Activated naive CD8-positive, alpha-beta T cell treated with anti-CD3 and anti-CD28 coated beads for 36 hours (primary cell): ENCODE measurements at regions not wholly inside any gene's neighbourhood (a gene's known extent, or its start where the extent isn't known, plus 50 kb on each side); places are given as distances from the start of the nearest gene placed in this dataset.
"Not testable (repeated sequence)": the region's sequence is repeated elsewhere in the genome, so short reads cannot be mapped to it uniquely, and the experiment has no call there.

Source experiments
- DNase-seq: peaks from one replicate; pipeline ENCODE4 v3.0.0; 2021
- H3K27ac Mint-ChIP-seq: one replicate; pipeline ENCODE4 v1.8.0; 2022; ENCODE audit warnings: mild to moderate bottlenecking, moderate library complexity, mixed read lengths
- H3K27me3 Mint-ChIP-seq: one replicate; pipeline ENCODE4 v1.8.0; 2022; ENCODE audit warnings: mild to moderate bottlenecking, mixed read lengths
- H3K36me3 Mint-ChIP-seq: one replicate; pipeline ENCODE4 v1.8.0; 2021; ENCODE audit warnings: mild to moderate bottlenecking, mixed read lengths
- H3K4me1 Mint-ChIP-seq: one replicate; pipeline ENCODE4 v1.8.0; 2021; ENCODE audit warnings: mixed read lengths
- H3K4me3 Mint-ChIP-seq: one replicate; pipeline ENCODE4 v1.8.0; 2022; ENCODE audit warnings: mild to moderate bottlenecking, moderate library complexity, mixed read lengths
- H3K9me3 Mint-ChIP-seq: one replicate; pipeline ENCODE4 v1.8.0; 2022; ENCODE audit warnings: mixed read lengths

- Mint-ChIP-seq H3K36me3 (peaks cover 4% of the 10 kb centered on the region), H3K4me1 (no peaks in the 10 kb centered on the region), H3K27ac (no peak overlapping the region), H3K9me3 (peaks cover 2% of the 10 kb centered on the region), H3K4me3 (no peak overlapping the region), H3K27me3 (no peaks in the 10 kb centered on the region)
- DNase-seq = no peak
These were observed 438.3 kb downstream of the RAB38 start for GRCh38 chr11:87736928-87737327.

DNA sequence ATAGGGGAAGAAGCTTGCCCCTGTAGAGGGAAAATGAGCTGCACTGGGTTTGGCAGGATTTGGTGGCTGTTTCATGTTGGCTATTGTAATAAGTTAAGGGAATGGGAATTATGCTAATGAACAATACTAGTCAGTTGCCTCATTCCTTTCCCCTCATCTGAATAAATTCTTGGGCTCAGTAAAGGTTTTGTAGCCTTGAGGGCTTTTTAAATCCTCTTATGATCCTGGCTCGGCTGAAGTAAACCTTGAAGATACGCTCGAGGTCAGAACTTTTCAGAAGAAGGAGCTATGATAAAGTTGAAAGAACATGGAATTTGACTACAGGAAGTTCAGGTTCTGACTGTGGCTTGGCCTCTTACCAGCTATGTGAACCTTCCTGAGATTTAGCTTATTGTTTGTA, 448.7 kb downstream of the RAB38 start:
- Mint-ChIP-seq H3K27ac (no peak overlapping the region), H3K4me3 (no peak overlapping the region), H3K27me3 (peaks cover 3% of the 10 kb centered on the region), H3K9me3 (peaks cover 4% of the 10 kb centered on the region), H3K36me3 (no peaks in the 10 kb centered on the region), H3K4me1 (no peaks in the 10 kb centered on the region)
- no peak for DNase-seq

DNA sequence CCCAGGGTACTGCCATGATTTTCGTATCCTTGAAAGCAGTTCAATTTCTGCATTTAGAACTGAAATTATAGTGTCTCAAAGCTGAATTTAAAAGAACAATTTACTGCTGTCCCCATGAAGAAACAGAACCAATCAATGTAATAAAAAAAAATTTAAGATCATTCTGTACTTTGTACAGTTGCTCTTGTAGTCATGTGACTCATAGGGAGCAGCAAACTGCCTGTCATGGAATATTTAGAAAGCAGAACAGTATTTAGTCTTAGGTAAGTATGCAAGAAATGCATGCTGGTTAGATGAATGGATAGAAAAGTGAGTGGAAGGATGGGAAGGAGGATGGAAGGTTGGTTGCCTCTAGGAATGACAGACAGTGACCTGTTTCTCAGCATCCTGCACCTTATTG, 450.9 kb downstream of the RAB38 start:
- H3K4me3 Mint-ChIP-seq = no peak overlapping the region
- H3K4me1 Mint-ChIP-seq = no peaks in the 10 kb centered on the region
- DNase-seq = no peak
- H3K9me3 Mint-ChIP-seq = no peaks in the 10 kb centered on the region
- peaks cover 3% of the 10 kb centered on the region for H3K27me3 Mint-ChIP-seq
- H3K27ac Mint-ChIP-seq = no peak overlapping the region
- no peaks in the 10 kb centered on the region for H3K36me3 Mint-ChIP-seq

DNA sequence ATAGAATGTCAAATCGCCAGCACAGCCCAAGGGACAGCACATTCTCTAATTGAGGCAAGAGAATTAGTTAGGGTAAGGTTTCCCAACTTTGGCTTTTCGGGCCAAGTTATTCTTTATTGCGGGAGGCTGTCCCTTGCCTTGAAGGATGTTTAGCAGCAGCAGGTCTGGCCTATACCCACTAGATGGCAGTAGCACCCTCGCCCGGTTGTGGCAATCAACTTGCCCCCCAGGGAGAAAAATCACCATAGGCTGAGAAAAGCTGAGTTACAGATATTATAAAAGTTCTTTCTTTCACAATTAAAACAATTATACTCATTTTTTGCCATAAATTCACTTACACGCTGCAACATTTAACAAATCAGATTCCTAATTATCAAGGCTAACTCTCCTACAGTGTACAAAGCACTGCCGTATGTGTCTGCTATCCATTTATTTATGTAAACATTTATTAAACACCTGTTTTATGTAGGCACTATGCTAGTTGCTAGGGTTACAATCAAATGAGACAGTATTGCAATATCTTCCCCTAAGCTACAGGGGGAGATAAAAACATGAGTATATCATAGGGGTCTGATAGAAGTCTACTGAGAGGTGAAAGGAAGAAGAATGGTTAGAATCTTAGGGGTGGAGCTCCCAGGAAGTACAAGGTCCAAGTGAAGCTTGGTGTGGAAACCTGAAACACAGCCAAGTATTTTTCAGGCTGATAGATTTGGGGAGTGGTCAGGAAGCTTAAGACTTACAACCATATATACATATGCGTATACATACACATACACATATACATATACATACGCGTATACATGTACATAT, 452.3 kb downstream of the RAB38 start:
- Mint-ChIP-seq H3K27me3 (peaks cover 3% of the 10 kb centered on the region), H3K9me3 (no peaks in the 10 kb centered on the region), H3K4me1 (no peaks in the 10 kb centered on the region), H3K27ac (no peak overlapping the region), H3K4me3 (no peak overlapping the region), H3K36me3 (no peaks in the 10 kb centered on the region)
- no peak for DNase-seq

DNA sequence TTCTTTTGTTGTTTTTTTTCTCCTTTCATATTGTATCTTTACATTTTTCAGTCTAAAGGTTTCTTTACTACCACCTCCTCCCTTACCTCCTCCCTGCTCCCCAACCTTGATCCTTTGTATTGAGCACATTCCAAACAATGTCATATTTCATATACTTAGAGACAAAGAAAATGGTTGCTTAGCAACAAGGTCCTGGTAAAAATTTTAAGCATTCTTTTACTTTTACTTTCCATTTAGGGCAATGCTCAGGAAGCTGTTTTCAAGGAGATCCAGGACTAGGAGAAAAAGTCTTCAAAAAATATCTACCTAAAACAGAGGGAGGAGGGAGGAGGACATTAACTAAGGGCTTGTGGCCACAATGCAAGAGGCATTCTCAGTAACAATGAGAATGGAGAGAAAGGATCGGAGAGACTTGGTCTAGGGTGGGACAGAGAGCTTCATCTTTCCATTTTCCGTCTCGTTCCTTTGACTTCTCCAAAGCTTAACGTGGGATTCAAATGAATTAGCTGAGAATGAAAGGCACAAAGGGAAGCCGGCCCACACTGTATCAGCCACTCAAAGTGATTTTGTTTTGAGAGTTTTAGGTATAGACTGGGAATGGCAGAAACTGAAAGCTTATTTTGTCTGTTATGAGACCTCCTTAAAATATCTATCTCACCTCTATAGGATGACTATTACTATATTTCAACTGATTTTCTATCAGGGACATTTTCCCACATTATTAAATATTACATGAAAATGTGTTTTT, 455.7 kb downstream of the RAB38 start:
- H3K27me3 Mint-ChIP-seq = peaks cover 3% of the 10 kb centered on the region
- no peaks in the 10 kb centered on the region for H3K36me3 Mint-ChIP-seq
- no peak overlapping the region for H3K4me3 Mint-ChIP-seq
- no peaks in the 10 kb centered on the region for H3K4me1 Mint-ChIP-seq
- H3K9me3 Mint-ChIP-seq = no peaks in the 10 kb centered on the region
- no peak for DNase-seq
- no peak overlapping the region for H3K27ac Mint-ChIP-seq

DNA sequence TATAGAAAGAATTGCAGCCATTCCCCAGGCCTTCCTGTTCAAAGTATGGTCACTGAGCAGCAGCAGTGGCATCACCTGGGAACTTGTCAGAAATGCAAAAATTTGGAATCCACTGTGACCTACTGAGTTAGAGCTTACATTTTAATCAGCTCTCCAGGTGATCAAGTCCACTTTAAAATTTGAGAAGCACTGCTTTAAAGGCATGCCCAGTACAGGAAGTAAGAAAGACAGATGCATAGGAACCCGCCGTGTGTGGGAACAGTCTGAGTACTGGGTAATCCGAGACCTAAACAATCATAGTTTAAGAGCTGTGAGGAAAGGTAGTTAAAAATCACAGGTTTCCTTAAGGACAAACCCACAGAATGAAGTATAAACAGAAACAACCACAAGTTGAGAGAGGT, 462.4 kb downstream of the RAB38 start:
- H3K4me1 Mint-ChIP-seq = no peaks in the 10 kb centered on the region
- no peak overlapping the region for H3K4me3 Mint-ChIP-seq
- no peaks in the 10 kb centered on the region for H3K36me3 Mint-ChIP-seq
- no peak overlapping the region for H3K27ac Mint-ChIP-seq
- no peak for DNase-seq
- H3K9me3 Mint-ChIP-seq = peaks cover 2% of the 10 kb centered on the region
- H3K27me3 Mint-ChIP-seq = peaks cover 3% of the 10 kb centered on the region

GRCh38 chr11:87712391-87712790, 462.9 kb downstream of the RAB38 start:
- H3K4me3 Mint-ChIP-seq = no peak overlapping the region
- H3K27me3 Mint-ChIP-seq = peaks cover 3% of the 10 kb centered on the region
- H3K36me3 Mint-ChIP-seq = no peaks in the 10 kb centered on the region
- H3K9me3 Mint-ChIP-seq = peaks cover 2% of the 10 kb centered on the region
- DNase-seq = no peak
- H3K27ac Mint-ChIP-seq = no peak overlapping the region
- no peaks in the 10 kb centered on the region for H3K4me1 Mint-ChIP-seq

GRCh38 chr11:87703589-87703988, 471.7 kb downstream of the RAB38 start:
- H3K27ac Mint-ChIP-seq = not testable (repeated sequence)
- peaks cover 19% of the 10 kb centered on the region for H3K9me3 Mint-ChIP-seq

GRCh38 chr11:87675993-87676392, 499.2 kb downstream of the RAB38 start:
- Mint-ChIP-seq H3K9me3 (no peaks in the 10 kb centered on the region), H3K4me3 (no peak overlapping the region), H3K27ac (no peak overlapping the region), H3K36me3 (no peaks in the 10 kb centered on the region), H3K27me3 (no peaks in the 10 kb centered on the region), H3K4me1 (no peaks in the 10 kb centered on the region)
- no peak for DNase-seq

More at GRCh38 chr11:87703589-87703988, 471.7 kb downstream of the RAB38 start:
- not testable (repeated sequence) for H3K4me3 Mint-ChIP-seq, H3K27me3 Mint-ChIP-seq, H3K4me1 Mint-ChIP-seq, DNase-seq, H3K36me3 Mint-ChIP-seq

DNA sequence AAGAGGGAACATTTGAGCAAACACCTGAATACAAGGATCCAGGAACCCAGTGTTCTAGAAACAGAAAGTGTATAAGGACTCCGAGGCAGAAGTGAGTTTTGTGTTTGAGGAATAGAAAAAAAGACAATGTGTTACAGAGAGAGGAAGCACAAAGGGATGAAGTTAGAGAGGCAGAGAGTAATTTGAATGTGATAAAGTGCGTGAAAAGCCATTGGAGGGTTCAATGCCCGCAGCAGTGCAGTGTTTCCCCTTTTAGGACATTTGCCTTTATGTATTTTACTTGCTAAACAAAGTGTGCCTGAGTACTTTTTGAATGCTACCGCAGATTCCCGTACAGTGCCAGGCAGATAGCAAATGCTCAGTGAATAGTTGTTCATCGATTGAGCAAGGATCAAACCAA, 508.5 kb downstream of the RAB38 start:
- Mint-ChIP-seq H3K27ac (no peak overlapping the region), H3K4me3 (no peak overlapping the region), H3K4me1 (no peaks in the 10 kb centered on the region), H3K36me3 (no peaks in the 10 kb centered on the region), H3K27me3 (no peaks in the 10 kb centered on the region), H3K9me3 (no peaks in the 10 kb centered on the region)
- DNase-seq = no peak

- H3K4me1 Mint-ChIP-seq = no peaks in the 10 kb centered on the region
- H3K27me3 Mint-ChIP-seq = no peaks in the 10 kb centered on the region
- H3K27ac Mint-ChIP-seq = no peak overlapping the region
- H3K9me3 Mint-ChIP-seq = no peaks in the 10 kb centered on the region
- DNase-seq = no peak
- H3K4me3 Mint-ChIP-seq = no peak overlapping the region
- no peaks in the 10 kb centered on the region for H3K36me3 Mint-ChIP-seq
These were observed 513.0 kb downstream of the RAB38 start for GRCh38 chr11:87662287-87662686.

- H3K27me3 Mint-ChIP-seq = no peaks in the 10 kb centered on the region
- H3K27ac Mint-ChIP-seq = no peak overlapping the region
- peaks cover 1% of the 10 kb centered on the region for H3K9me3 Mint-ChIP-seq
- no peak overlapping the region for H3K4me3 Mint-ChIP-seq
- no peaks in the 10 kb centered on the region for H3K4me1 Mint-ChIP-seq
- no peaks in the 10 kb centered on the region for H3K36me3 Mint-ChIP-seq
- no peak for DNase-seq
These were observed 514.1 kb downstream of the RAB38 start for GRCh38 chr11:87660926-87661660.

DNA sequence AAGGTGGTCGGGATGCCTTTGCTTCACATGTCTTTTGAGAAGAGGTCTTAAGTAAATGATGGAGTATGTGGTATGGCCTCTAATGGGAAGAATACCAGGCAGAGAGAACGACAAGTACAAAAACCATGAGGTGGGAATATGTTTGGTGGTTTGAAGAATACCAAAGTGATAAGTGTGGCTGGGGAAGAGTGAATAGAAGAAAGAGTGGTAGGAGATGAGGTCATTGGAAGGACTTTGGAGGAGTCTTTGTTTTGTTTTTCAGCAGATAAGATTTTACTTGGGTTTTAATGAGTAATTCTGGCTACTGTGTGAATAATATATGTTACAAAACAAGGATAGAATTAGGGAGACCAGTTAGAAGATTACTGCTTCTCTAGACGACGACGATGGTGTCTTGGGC, 515.4 kb downstream of the RAB38 start:
- no peak for DNase-seq
- no peaks in the 10 kb centered on the region for H3K36me3 Mint-ChIP-seq
- peaks cover 3% of the 10 kb centered on the region for H3K9me3 Mint-ChIP-seq
- no peak overlapping the region for H3K27ac Mint-ChIP-seq
- no peaks in the 10 kb centered on the region for H3K4me1 Mint-ChIP-seq
- H3K4me3 Mint-ChIP-seq = no peak overlapping the region
- H3K27me3 Mint-ChIP-seq = no peaks in the 10 kb centered on the region

DNA sequence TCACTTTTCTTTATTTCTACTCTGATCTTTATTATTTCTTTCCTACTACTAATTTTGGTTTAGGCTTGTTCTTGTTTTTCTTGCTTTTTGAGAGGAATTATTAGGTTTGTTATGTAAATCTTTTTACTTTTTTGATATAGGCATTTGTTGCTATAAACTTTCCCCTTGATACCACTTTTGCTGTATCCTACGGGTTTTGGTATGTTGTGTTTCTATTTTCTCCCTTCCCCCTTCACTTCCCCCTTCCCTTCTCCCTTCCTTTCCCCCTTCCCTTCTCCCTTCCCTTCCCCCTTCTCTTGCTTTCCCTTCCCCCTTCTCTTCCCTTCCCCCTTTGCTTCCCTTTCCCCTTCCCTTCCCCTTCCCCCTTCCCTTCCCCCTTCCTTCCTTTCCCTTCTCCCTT, 529.6 kb downstream of the RAB38 start:
- no peaks in the 10 kb centered on the region for H3K4me1 Mint-ChIP-seq
- H3K36me3 Mint-ChIP-seq = no peaks in the 10 kb centered on the region
- no peak overlapping the region for H3K27ac Mint-ChIP-seq
- H3K4me3 Mint-ChIP-seq = no peak overlapping the region
- no peak for DNase-seq
- peaks cover 12% of the 10 kb centered on the region for H3K9me3 Mint-ChIP-seq
- no peaks in the 10 kb centered on the region for H3K27me3 Mint-ChIP-seq

GRCh38 chr11:87639753-87640364, 535.4 kb downstream of the RAB38 start:
- DNase-seq = no peak

More at GRCh38 chr11:87639753-87640364, 535.4 kb downstream of the RAB38 start:
- Mint-ChIP-seq H3K4me3 (no peak overlapping the region), H3K27ac (no peak overlapping the region), H3K36me3 (no peaks in the 10 kb centered on the region), H3K27me3 (no peaks in the 10 kb centered on the region), H3K9me3 (peaks cover 8% of the 10 kb centered on the region), H3K4me1 (no peaks in the 10 kb centered on the region)
